MCF 10A (cell line): ENCODE measurements at regions not wholly inside any gene's neighbourhood (a gene's known extent, or its start where the extent isn't known, plus 50 kb on each side); places are given as distances from the start of the nearest gene placed in this dataset.

ENCODE experiments used
- BruUV-seq: library from RNA; stranded (reverse); fragments of 400-500 nt; replicated peaks from 2 replicates; lab custom pipeline; 2021; lab: Mats Ljungman, UMichigan
- CTCF ChIA-PET: fragments of 300-600 bp; sonication (Branson Sonifier 250); formaldehyde crosslinking; extraction: SDS; loops from one replicate; lab custom pipeline; 2021; ENCODE audit warnings: antibody characterized with exemption, inconsistent platforms; lab: Yijun Ruan, JAX
- POLR2A ChIA-PET: fragments of 300-600, 350-650 bp; sonication (Branson Sonifier 250); formaldehyde crosslinking; extraction: SDS; loops from one replicate; lab custom pipeline; 2020; ENCODE audit warnings: antibody characterized with exemption, inconsistent platforms; lab: Yijun Ruan, JAX
- DNase-seq: peaks from one replicate; pipeline ENCODE4 v3.0.0-alpha.2; 2018; ENCODE audit not compliant: unreplicated experiment
- H3K27ac Mint-ChIP-seq: one replicate; pipeline ENCODE4 v1.8.0; 2022; ENCODE audit warnings: mild to moderate bottlenecking, low read depth, mixed read lengths; ENCODE audit not compliant: unreplicated experiment
- H3K27me3 Mint-ChIP-seq: one replicate; pipeline ENCODE4 v1.8.0; 2022; ENCODE audit warnings: mixed read lengths; ENCODE audit not compliant: insufficient read depth, unreplicated experiment
- H3K36me3 Mint-ChIP-seq: one replicate; pipeline ENCODE4 v1.8.0; 2022; ENCODE audit warnings: mild to moderate bottlenecking, moderate library complexity, mixed read lengths; ENCODE audit not compliant: insufficient read depth, unreplicated experiment
- H3K4me1 Mint-ChIP-seq: one replicate; pipeline ENCODE4 v1.8.0; 2022; ENCODE audit warnings: mixed read lengths; ENCODE audit not compliant: insufficient read depth, unreplicated experiment
- H3K4me3 Mint-ChIP-seq: one replicate; pipeline ENCODE4 v1.8.0; 2022; ENCODE audit warnings: mild to moderate bottlenecking, moderate library complexity, mixed read lengths; ENCODE audit not compliant: unreplicated experiment
- H3K9me3 Mint-ChIP-seq: one replicate; pipeline ENCODE4 v1.8.0; 2022; ENCODE audit warnings: mixed read lengths; ENCODE audit not compliant: unreplicated experiment
- intact Hi-C: fragments of 100-400 bp; cut with micrococcal nuclease; formaldehyde crosslinking; loops from 2 replicates; pipeline ENCODE4 v1.14.1; 2022
- TF ChIP-seq, protein P1 (sequence below): fragments of 200-600 bp; IDR thresholded peaks from one replicate; pipeline ENCODE4 v1.8.0; 2022; ENCODE audit warnings: antibody characterized with exemption, mild to moderate bottlenecking; ENCODE audit not compliant: unreplicated experiment

- no peaks in the 10 kb centered on the region for H3K4me1 Mint-ChIP-seq
- ChIA-PET POLR2A (no interaction called here), CTCF (interaction anchor here (0.7 kb wide), 1 partner anchor 1541 kb away, joined by 3 read pairs; no protein-coding TSS in a partner anchor)
- intact Hi-C loops, result no loop called here
- H3K9me3 Mint-ChIP-seq, result no peaks in the 10 kb centered on the region
- BruUV-seq, result no TSS peak
- no peak overlapping the region for H3K27ac Mint-ChIP-seq
- TF ChIP-seq, protein P1, sequence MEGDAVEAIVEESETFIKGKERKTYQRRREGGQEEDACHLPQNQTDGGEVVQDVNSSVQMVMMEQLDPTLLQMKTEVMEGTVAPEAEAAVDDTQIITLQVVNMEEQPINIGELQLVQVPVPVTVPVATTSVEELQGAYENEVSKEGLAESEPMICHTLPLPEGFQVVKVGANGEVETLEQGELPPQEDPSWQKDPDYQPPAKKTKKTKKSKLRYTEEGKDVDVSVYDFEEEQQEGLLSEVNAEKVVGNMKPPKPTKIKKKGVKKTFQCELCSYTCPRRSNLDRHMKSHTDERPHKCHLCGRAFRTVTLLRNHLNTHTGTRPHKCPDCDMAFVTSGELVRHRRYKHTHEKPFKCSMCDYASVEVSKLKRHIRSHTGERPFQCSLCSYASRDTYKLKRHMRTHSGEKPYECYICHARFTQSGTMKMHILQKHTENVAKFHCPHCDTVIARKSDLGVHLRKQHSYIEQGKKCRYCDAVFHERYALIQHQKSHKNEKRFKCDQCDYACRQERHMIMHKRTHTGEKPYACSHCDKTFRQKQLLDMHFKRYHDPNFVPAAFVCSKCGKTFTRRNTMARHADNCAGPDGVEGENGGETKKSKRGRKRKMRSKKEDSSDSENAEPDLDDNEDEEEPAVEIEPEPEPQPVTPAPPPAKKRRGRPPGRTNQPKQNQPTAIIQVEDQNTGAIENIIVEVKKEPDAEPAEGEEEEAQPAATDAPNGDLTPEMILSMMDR, result no peak
- H3K4me3 Mint-ChIP-seq, result no peak overlapping the region
- H3K36me3 Mint-ChIP-seq, result peaks cover 5% of the 10 kb centered on the region
- DNase-seq, result no peak
- H3K27me3 Mint-ChIP-seq, result peaks cover 92% of the 10 kb centered on the region
These were observed 226.5 kb upstream of the PLSCR5 start for GRCh38 chr3:146831659-146832058.

DNA sequence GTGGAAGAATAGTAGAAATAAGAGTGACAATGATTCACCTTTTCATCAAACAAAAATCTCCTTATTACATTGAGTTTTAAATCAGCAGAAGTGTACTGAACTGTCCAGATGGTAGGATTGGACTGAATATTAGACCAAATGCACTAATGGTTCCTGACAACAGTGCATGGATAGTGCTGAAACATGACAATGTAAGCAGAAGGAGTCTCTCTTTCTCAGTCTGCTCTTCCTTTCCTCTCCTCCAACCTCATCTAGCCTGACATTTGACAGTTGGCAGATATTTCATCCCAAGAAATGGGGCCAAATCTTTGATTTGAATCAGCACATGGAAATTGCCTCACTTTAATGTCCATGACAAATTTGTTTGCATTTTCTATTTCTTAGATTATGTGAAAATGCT is 225.1 kb upstream of the PLSCR5 start:
- H3K9me3 Mint-ChIP-seq, result no peaks in the 10 kb centered on the region
- no peak overlapping the region for H3K27ac Mint-ChIP-seq
- CTCF ChIA-PET, result no interaction called here
- H3K4me3 Mint-ChIP-seq, result no peak overlapping the region
- intact Hi-C loops, result no loop called here
- H3K36me3 Mint-ChIP-seq, result peaks cover 5% of the 10 kb centered on the region
- POLR2A ChIA-PET, result no interaction called here
- no peak for DNase-seq
- no peaks in the 10 kb centered on the region for H3K4me1 Mint-ChIP-seq
- no TSS peak for BruUV-seq
- TF ChIP-seq, protein P1, result no peak
- H3K27me3 Mint-ChIP-seq, result peaks cover 93% of the 10 kb centered on the region

DNA sequence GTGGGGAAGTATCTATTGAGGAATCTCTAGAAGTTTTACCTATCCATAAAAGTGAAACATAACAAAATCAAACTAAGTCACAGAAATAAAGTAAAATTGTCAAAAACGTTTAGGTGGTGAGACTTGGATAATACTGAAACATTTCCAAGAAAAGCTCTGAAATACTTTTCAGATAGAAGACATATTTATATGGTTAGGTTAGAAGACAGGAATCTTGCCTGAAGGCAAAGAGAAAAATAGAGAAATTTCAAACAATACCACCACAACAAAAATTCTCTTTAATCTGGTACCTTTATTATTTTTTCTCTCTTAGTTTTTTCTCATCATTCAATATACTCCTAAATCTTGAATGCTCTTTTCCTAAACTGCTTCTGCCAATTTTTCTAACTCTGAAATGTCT is 222.7 kb upstream of the PLSCR5 start:
- Mint-ChIP-seq H3K36me3 (peaks cover 5% of the 10 kb centered on the region), H3K4me3 (no peak overlapping the region), H3K4me1 (no peaks in the 10 kb centered on the region), H3K27ac (no peak overlapping the region), H3K9me3 (no peaks in the 10 kb centered on the region), H3K27me3 (peaks cover 92% of the 10 kb centered on the region)
- intact Hi-C loops, result no loop called here
- POLR2A ChIA-PET, result no interaction called here
- TF ChIP-seq, protein P1, result no peak
- BruUV-seq, result no TSS peak
- no peak for DNase-seq
- CTCF ChIA-PET, result interaction anchor here (0.6 kb wide), 1 partner anchor 1249 kb away, joined by 3 read pairs; no protein-coding TSS in a partner anchor

DNA sequence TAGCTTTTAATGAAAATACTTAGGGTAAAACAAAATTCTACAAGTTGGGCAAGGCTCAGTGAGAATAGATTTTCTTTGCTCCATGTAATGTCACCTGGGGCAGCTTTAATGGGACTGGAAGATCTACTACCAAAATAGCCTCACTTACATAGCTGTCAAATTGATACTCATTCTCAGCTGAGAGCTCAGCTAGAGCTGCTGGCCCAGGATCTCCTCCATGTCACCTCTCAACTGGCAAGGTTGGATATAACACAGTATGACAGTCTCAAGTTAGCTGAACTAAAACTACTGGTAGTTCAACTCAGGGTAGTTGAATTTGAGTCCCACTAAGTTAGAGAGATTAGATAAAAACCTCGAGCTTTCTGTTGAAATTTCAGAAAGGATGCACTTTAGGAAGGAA is 218.5 kb upstream of the PLSCR5 start:
- ChIA-PET CTCF (interaction anchor here (0.6 to 0.9 kb wide), 3 partner anchors 39 to 1388 kb away, joined by 3 read pairs; no protein-coding TSS in a partner anchor), POLR2A (no interaction called here)
- Mint-ChIP-seq H3K27me3 (peaks cover 95% of the 10 kb centered on the region), H3K4me1 (no peaks in the 10 kb centered on the region), H3K9me3 (no peaks in the 10 kb centered on the region), H3K27ac (no peak overlapping the region), H3K4me3 (no peak overlapping the region), H3K36me3 (no peaks in the 10 kb centered on the region)
- intact Hi-C loops, result no loop called here
- BruUV-seq, result no TSS peak
- DNase-seq, result no peak
- TF ChIP-seq, protein P1, result no peak
